Nephron progenitor cell (in vitro differentiated cells): ENCODE measurements at regions not wholly inside any gene's neighbourhood (a gene's known extent, or its start where the extent isn't known, plus 50 kb on each side); places are given as distances from the start of the nearest gene placed in this dataset.

Experiments
- DNase-seq: peaks from one replicate; pipeline ENCODE4 v3.0.0; 2021
- H3K27ac Mint-ChIP-seq: 2 replicates; pipeline ENCODE4 v1.8.0; 2021; ENCODE audit warnings: mild to moderate bottlenecking, moderate library complexity, mixed read lengths
- H3K27me3 Mint-ChIP-seq: 2 replicates; pipeline ENCODE4 v1.8.0; 2021; ENCODE audit warnings: mild to moderate bottlenecking, low read depth, mixed read lengths; ENCODE audit not compliant: poor library complexity
- H3K36me3 Mint-ChIP-seq: 2 replicates; pipeline ENCODE4 v1.8.0; 2021; ENCODE audit warnings: low read depth, mixed read lengths
- H3K4me1 Mint-ChIP-seq: 2 replicates; pipeline ENCODE4 v1.8.0; 2021; ENCODE audit warnings: mixed read lengths
- H3K4me3 Mint-ChIP-seq: 2 replicates; pipeline ENCODE4 v1.8.0; 2021; ENCODE audit warnings: mild to moderate bottlenecking, moderate library complexity, mixed read lengths
- H3K9me3 Mint-ChIP-seq: 2 replicates; pipeline ENCODE4 v1.8.0; 2021; ENCODE audit warnings: mild to moderate bottlenecking, moderate library complexity, mixed read lengths
- CTCF ChIP-seq: fragments of 200-600 bp; sonication (generic); IDR thresholded peaks from 2 replicates; pipeline ENCODE4 v1.5.0; 2021; ENCODE audit warnings: antibody characterized with exemption

GRCh38 chr1:190699165-190699564 is 221.5 kb upstream of the BRINP3 start:
- Mint-ChIP-seq H3K27me3 (no peaks in the 10 kb centered on the region), H3K9me3 (no peaks in the 10 kb centered on the region), H3K36me3 (no peaks in the 10 kb centered on the region), H3K27ac (no peak overlapping the region), H3K4me1 (no peaks in the 10 kb centered on the region), H3K4me3 (no peak overlapping the region)
- no peak for TF ChIP-seq CTCF
- no peak for DNase-seq

GRCh38 chr1:190708418-190709057 is 230.9 kb upstream of the BRINP3 start:
- H3K9me3 Mint-ChIP-seq: no peaks in the 10 kb centered on the region

GRCh38 chr1:190711069-190711468 is 233.4 kb upstream of the BRINP3 start:
- no peaks in the 10 kb centered on the region for H3K9me3 Mint-ChIP-seq
- no peak for DNase-seq
- no peak overlapping the region for H3K4me3 Mint-ChIP-seq
- H3K27me3 Mint-ChIP-seq: no peaks in the 10 kb centered on the region
- no peaks in the 10 kb centered on the region for H3K36me3 Mint-ChIP-seq
- no peak for TF ChIP-seq CTCF
- H3K27ac Mint-ChIP-seq: no peak overlapping the region
- no peaks in the 10 kb centered on the region for H3K4me1 Mint-ChIP-seq

More at GRCh38 chr1:190708418-190709057, 230.9 kb upstream of the BRINP3 start:
- Mint-ChIP-seq H3K4me3 (no peak overlapping the region), H3K27me3 (no peaks in the 10 kb centered on the region), H3K4me1 (no peaks in the 10 kb centered on the region), H3K36me3 (no peaks in the 10 kb centered on the region), H3K27ac (no peak overlapping the region)
- no peak for DNase-seq
- no peak for TF ChIP-seq CTCF

- no peaks in the 10 kb centered on the region for H3K4me1 Mint-ChIP-seq
- no peak overlapping the region for H3K4me3 Mint-ChIP-seq
- no peak for DNase-seq
- no peaks in the 10 kb centered on the region for H3K27me3 Mint-ChIP-seq
- H3K36me3 Mint-ChIP-seq: no peaks in the 10 kb centered on the region
- H3K27ac Mint-ChIP-seq: no peak overlapping the region
- H3K9me3 Mint-ChIP-seq: no peaks in the 10 kb centered on the region
- TF ChIP-seq CTCF: no peak
Measured at GRCh38 chr1:190717055-190717454, 239.4 kb upstream of the BRINP3 start.

- no peaks in the 10 kb centered on the region for H3K9me3 Mint-ChIP-seq
- H3K36me3 Mint-ChIP-seq: no peaks in the 10 kb centered on the region
- H3K4me3 Mint-ChIP-seq: no peak overlapping the region
- H3K4me1 Mint-ChIP-seq: no peaks in the 10 kb centered on the region
- H3K27ac Mint-ChIP-seq: no peak overlapping the region
- DNase-seq: no peak
- peaks cover 4% of the 10 kb centered on the region for H3K27me3 Mint-ChIP-seq
- TF ChIP-seq CTCF: no peak
Measured at GRCh38 chr1:190736971-190737590, 259.4 kb upstream of the BRINP3 start.

- no peak for TF ChIP-seq CTCF
- no peak for DNase-seq
- peaks cover under 1% of the 10 kb centered on the region for H3K27me3 Mint-ChIP-seq
- no peak overlapping the region for H3K4me3 Mint-ChIP-seq
- H3K27ac Mint-ChIP-seq: no peak overlapping the region
- no peaks in the 10 kb centered on the region for H3K9me3 Mint-ChIP-seq
- no peaks in the 10 kb centered on the region for H3K36me3 Mint-ChIP-seq
- H3K4me1 Mint-ChIP-seq: no peaks in the 10 kb centered on the region
Measured at GRCh38 chr1:190738317-190738716, 260.7 kb upstream of the BRINP3 start.
